Fibroblast of skin of left biceps (primary cell): ENCODE measurements at regions not wholly inside any gene's neighbourhood (a gene's known extent, or its start where the extent isn't known, plus 50 kb on each side); places are given as distances from the start of the nearest gene placed in this dataset.
"Not testable (repeated sequence)": the region's sequence is repeated elsewhere in the genome, so short reads cannot be mapped to it uniquely, and the experiment has no call there.

Source experiments
- DNase-seq, 2 experiments: peaks; one replicate each; pipeline ENCODE4 v3.0.0-alpha.2; 2013; ENCODE audit warnings: low read depth in 2 of 2

DNA sequence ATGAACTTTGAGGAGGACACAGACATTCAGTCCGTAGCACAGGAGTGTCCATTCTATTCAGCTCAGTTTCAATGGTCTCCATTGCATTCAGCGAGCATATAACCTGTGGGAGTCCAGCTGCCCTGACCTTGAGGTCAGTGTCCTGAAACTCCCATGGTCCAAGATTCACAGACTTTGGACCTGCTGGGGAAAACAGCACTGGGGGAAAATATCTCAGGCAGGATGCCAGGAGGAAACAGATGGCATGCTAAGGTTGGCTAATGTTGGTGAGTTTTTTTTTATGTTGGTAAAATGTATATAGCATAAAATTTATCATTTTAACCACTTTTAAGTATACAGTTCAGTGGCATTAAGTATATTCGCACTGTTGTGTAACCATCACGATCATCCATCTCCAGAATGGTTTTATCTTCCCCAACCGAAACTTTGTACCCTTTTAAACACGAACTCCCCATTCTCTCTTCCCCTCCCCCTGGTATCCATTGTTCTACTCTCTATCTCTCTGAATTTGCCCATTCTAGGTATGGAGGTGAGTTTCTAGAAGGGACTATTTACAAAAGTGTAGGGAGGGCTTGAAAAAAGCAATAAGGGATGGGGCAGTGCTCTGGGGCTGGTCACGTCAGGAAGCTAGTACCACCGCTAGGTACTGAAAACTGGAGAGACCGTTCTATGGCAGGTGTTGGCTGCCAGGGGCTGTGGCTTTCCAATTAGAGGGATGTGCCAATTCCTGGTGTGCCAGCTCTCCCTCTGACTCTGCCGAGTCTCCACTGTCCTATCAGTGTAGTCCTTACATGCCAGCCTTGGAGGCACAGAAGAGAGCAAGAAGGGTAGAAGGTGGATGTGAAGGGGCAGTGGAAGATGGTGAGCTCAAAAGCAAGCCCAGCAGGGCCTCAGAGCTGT lies 85.3 kb downstream of the FOXD2 start:
- DNase-seq = no peak

DNA sequence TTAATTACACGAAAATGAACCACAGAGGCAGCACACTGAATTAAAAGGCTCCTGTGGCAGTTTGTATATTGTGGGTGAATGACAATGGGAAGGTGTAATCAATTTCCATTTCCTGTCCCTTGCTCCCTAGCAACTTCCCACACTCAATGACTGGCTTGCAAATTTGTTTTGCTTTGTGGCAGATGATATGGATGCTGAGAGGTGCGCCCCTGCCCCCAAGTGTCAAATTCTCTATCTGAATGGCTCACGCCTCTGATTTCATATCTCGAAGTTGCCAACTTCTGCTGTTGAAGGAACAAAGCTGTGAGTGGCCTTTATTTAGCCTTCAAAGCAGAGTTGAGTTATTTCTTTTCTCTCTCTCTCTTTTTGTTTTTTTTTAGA lies 86.0 kb downstream of the FOXD2 start:
- DNase-seq = no peak

DNA sequence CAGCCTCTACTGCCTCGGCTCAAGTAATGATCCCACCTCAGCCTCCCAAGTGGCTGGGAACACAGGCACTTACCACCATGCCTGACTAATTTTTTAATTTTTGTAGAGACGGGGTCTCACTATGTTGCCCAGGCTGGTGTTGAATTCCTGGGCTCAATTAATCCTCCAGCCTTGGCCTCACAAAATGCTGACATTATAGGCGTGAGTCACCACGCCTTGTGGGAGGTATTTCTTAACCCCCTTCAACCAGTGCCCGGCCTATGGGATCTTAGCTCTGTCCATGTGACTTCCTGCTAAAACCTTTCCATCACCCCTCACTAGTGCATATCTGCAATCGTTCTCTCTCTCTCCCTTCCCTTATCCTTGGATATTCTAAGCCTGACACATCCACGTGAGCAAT lies 86.4 kb downstream of the FOXD2 start:
- no peak for DNase-seq

DNA sequence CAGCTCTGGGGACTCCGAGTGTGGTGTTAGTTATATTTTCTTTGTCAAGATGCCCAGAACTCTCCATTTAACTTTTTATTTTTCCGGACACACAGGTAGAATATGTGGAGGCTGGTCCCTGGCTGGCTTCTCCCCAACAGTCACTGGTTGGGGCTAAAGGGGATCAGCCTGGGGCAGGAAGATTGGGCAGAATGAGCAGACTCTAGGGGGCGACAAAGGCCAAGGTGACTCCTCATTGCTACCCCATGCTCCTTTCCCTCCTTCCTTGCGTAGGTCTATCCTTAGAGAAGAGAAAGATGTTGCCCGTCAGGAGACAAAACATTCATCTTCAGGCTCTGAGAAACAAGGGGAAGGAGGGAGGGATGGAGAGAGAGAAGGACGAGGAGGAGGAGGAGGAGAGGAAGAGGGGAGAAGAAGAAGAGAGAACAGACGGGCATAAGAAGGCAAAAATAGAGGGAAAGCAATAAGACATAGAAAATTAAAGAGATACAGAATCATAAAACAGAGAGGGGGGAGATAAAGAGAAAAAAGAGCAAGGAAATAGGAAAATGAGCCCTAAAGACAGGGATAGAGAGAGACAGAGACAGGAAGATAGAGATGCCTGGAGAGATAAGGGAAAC lies 89.9 kb downstream of the FOXD2 start:
- no peak for DNase-seq

DNA sequence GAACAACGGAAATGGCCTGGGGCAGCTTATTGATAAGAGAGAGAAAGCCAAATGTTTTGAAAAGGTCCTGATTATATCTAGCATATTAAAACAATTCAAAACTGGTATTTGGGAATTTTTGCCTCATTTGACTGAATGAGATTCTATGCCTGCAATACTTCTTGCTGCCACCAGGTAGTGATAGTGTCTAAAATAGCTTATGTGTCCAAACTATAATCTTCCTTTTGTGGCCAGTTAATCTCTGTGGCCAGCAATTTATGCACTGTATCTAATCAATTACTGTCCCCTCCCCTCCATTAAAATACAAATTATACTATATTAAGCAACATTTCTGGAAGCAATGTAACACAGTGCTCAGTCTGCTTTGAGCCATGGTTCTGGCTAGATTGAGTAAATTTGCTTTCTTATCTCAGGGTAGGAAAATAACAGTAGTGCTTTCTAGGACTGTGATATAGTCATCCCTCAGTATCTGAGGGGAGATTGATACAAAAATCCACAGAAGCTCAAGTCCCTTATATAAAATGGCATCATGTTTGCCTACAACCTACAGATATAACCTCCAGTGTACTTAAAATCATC lies 91.8 kb downstream of the FOXD2 start:
- DNase-seq = no peak

DNA sequence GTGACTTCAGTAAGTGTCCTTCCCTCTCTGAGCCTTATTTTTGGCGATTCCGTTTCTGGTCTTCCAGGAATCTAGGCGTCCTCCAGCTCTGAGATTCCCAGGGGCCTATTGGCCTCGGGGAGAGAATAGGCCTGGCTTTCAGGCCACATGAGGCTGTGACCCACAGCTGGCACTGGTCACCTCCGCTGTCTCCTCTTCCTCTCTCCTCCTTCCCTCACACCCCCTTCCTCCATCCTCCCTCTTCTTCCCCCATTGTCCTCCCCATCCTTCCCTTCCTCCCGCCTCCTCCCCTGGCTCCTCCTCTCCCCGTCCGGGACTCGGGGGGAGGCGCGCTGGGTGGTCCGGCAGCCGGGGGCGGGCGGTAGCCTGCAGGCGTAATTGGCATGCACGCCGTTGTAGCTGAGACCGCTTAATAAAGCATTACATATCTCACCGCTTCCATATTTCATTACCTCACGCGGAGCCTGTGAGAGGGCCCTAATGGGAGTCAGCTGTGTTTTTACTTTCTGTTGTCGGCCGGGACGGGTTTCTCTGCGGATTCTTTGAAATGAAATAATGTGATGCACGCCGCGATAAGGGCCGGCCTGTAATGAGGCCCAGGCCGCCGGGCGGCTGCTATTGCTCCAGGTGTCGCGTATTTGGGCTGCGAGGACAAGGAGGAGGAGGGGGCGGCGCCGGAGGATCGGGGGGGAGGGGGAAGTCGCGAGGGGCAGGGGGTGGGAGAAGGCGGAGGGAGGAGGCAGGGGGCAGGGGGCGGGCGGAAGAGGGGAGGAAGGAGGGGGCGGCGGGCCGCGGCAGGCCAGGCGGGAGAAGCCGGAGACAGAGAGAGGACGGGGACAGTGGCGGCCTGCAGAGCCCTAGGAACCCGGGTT lies 95.3 kb downstream of the FOXD2 start:
- peak; percentile 75 to 77 for DNase-seq

DNA sequence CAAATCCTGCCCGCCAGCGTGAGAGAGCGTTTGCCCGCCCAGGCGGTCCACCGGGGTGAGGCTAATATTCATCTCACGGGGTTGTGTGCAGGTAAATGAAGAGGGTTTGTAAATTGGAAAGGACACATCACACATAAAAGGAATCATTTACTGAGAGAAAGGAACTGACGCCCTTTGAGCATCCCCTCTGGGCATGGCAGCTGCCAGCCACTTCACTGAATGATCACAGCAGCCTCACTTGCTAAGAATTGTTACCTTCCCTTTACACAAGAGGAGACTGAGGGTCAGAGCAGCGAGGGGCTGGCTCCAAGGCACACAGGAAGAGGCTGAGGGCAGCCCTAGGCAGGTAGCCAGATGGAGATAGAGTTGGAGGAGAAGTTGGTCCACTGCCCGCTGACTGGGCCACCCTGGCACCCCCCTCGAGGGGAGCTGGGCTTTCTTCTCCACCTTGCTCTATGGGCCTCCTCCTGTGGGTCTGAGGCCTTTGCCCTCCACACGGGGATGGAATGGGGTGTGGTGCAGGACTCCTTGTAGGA lies 96.0 kb downstream of the FOXD2 start:
- no peak for DNase-seq

DNA sequence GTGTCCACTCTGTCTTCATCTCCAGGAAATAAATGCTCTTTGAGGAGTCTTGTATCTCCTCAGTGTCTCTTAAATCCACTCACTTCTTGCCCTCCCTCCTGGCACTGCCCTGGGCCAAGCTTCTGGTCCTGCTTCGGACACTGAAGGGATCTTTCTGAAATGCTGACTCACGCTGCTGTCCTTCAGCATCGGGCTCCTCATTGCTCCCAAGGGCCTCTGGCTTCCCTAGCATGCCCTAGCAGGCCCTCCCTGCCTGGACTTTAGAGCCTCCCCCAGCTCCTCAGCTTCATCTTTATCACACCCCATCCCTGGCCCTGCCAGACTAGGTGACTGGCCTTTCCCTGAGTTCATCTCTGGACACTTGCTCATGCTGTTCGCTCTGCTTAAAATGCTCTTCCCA lies 96.6 kb downstream of the FOXD2 start:
- DNase-seq = no peak

DNA sequence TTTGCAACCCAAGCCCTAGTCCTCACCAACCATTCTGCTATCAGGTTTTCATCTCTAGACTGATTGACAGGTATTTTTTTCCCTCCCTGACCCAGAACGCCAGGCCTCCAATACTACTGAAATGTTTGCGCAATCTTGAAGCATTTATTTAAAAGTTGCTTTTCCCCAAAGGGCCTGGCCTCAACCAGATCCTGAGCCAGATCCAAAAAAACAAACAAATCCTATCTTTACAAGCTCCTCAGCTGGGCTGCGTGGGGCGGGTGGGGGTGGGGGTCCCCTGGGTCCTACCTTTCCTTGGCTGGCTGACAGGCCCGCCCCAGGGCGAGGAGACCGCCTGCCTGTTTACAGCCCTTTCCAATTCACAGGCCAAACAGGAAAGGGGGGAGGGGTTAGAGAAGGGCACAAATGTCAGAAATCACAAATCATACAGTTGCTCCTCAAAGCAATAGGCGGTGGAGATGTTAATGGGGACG lies 98.8 kb downstream of the FOXD2 start:
- DNase-seq = no peak

DNA sequence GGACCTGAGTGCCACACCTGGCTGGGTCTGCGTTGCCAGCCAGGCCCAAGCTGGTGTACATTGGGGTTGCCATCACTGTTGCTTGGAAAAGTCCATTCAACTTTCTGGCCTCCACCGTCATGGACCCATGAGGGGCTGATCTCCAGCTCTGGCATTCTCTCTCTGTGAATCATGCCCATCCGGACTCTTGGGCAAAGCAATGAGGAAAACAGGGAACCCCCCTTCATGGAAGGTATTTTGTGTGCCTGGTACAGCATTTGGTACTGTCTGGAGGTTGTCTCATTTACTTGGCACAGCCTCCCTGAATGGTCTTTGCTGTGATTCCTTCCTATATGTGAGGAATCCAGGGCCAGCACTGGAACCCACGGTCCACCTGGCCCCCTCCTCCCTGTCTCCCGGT lies 99.4 kb downstream of the FOXD2 start:
- DNase-seq = no peak

DNA sequence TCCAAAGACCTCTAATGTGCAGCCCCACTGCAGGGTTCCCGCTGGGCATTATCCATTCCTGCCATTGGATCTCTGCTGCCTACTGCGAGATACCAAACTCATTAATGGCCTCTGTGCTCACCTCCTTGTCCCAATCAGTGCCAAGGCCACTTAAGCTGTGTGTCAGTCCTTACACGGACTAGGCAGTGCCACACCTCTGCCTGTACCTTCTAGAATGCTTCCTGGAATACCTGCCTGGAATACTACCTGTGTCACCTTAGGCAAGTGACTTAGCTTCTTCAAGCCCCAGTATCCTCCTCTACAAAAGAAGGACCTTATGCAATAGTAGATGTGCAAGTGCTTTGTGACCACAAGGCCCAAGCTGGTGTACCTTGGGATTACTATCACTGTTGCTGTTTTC lies 100.1 kb downstream of the FOXD2 start:
- no peak for DNase-seq

DNA sequence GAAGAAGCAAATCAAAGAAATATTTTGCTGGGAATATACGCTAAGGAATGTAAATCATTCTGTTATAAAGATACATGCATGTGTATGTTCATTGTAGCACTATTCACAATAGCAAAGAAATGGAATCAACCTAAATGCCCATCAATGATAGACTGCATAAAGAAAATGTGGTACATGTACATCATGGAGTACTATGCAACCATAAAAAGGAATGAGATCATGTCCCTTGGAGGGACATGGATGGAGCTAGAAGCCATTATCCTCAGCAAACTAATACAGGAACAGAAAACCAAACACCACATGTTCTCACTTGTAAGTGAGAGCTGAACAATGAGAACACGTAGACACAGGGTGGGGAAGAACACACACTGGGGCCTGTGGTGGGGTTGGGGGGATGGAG lies 100.7 kb downstream of the FOXD2 start:
- DNase-seq = not testable (repeated sequence)

DNA sequence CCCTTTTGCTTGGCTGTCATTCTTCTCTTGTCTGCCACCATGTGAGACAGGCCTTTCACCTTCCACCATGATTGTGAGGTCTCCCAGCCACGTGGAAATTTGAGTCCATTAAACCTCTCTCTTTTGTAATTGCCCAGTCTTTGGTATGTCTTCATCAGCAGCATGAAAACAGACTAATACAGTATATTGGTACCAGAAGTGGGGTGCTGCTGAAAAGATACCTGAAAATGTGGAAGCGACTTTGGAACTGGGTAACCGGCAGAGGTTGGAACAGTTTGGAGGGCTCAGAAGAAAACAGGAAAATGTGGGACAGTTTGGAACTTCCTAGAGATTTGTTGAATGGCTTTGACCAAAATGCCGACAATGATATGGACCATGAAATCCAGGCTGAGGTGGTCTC lies 103.9 kb downstream of the FOXD2 start:
- not testable (repeated sequence) for DNase-seq

DNA sequence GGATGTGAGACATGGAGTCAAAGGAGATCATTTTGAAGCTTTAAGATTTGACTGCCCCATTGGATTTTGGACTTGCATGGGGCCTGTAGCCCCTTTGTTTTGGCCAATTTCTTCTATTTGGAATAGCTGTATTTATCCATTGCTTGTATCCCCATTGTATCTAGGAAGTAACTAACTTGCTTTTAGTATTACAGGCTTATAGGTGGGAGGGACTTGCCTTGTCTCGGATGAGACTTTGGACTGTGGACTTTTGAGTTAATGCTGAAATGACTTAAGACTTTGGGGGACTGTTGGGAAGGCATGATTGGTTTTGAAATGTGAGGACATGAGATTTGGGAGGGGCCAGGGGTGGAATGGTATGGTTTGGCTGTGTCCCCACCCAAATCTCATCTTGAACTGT lies 105.2 kb downstream of the FOXD2 start:
- DNase-seq = not testable (repeated sequence)

DNA sequence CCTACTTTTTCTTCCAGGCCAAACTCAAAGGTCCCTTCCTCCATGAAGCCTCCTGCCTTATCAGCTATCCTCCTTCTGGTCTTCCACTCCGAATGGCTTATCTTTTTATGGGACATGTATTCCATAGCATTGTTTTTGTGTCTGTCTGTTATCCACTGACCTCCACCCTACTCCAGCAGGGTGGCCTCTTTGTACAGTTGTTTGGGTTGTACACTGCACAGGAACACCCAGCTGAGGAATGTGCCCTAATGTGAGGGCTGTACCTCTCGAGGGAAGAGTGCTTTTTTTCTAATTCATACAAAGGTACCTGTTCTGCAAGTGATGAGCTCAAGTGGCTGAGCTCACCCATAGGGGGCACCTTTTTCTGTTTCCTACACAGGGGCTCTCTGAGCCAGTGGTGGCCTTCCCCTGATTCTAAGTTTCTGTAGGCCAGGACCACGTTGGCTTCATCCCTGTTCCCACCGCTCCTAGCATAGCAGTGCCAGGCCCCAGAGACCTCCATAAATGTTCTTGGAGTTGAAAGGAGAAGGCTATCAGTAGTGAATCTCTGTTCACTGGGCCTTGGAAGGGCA lies 108.2 kb downstream of the FOXD2 start:
- no peak for DNase-seq

DNA sequence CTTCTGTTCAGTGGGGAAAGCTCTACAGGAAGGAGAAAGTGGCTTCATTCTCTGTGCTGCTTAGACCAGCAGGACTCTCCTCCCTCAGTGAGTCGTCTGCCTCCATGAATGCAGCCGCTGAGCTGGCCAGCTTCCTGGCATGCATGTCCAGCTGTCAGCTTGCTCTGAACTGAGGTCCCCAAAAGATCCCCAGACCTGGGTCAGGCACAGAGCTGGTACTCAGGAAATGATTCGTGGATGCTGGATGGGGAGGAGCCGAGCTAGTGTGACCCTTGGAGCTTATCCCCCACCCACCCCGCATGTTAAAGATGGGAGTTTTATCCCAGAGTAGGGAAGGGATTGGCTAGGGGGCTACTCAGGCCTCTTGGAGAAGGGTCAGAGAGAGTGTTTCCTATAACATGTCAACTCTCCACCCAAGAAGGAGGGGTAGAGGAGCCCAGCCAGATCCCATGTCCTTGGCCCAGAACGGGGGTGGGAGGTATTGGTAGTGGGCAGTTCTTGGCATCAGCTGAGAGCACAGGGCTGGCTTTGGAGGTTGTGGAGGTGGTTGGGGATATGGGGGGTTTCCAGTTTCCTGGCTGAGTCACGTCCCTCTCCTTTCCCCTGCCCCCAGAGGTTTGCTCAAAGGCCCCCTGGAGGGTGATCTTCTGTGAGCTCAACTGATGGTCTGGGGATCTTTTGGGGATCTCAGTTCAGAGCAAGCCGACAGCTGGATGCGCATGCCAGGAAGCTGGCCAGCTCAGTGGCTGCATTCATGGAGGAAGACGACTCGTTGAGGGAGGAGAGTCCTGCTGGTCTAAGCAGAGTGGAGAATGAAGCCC lies 110.1 kb downstream of the FOXD2 start:
- no peak for DNase-seq

DNA sequence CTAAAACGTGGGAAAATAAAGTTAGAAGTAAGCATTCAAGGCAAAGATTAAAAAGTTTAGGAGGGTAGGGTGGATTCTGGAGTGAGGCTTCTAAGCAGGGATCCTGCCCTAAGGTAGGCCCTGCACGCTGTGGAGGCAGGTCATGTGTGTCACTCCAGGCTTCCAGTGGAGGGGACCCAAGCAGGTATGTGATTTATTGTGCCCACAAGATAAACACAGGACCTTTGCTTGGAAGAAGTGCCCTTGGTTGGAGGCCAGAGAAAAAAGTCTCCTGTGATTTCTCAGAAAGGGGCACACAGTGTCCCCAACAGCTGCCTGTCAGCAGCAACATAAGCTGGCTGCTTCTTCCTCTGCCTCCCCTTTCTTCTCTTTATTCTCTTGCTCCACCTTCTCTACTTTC lies 110.8 kb downstream of the FOXD2 start:
- DNase-seq = no peak

DNA sequence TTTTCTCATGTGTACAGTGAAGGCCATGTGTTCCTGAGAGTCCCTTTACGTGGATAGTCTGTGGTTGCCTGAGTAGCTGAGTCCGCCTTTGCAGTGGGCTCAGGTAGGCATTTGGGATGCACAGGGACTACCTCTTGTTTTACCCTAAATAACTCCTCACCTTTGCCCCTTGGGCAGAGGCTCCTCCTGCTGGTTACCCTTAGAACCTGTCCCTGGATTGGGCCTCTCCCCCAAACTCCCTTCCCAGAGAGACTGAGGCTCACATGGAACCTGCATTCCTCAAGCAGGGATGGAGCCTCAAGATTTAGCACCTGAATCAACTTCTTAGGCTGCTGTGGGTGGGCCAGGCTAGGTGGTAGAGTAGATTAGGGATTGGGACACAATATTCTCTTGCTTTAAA lies 111.7 kb downstream of the FOXD2 start:
- no peak for DNase-seq

DNA sequence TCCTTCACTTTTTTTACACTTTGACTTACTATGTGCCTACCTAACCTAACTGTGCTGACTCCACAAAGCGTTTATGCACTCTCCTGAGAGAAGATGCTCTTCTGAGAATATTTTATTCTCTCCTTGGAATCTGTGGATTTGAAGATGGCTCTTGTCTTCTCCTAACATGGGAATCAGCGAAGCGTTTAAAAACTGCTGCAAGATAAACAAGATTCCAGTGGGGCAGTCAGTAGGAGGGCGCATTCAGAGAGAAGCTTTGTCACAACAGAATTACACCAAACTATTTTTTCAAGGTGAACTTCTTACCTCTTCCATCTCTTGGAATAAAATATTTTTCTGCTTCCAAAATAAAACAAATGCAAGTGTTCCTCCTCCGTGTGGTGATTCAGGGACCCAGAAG lies 113.1 kb downstream of the FOXD2 start:
- DNase-seq = no peak

DNA sequence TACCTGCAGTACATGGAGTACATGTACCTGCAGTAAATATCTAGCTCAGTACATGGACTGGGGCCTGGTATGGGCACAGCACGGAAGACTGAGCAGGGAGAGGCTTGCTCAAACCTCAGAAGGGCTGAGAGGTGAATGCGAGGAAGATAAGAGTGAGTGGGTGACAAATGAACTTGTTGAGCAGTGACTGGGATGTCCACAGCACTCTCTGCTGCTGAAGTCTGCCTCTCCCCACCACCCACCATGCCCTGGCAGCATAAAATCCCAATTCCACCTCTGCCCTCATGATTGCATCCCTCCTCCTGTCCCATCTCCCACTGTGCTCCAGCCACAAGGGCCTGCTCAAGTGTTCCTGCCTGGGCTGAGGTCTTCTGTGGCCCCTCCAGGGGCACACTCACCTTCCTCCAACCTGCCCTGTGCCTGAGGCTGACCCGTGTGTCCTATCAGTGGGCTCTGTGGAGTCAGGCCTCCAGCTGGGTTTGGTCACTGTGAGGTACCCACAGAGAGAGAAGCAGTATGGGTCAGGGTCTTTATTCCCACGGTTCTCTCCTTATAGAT lies 114.2 kb downstream of the FOXD2 start:
- DNase-seq = no peak
